ENCODE measurements at regions not wholly inside any gene's neighbourhood (a gene's known extent, or its start where the extent isn't known, plus 50 kb on each side); places are given as distances from the start of the nearest gene placed in this dataset.

- Histone ChIP-seq H4K5ac (ENCODE audit: insufficient read length, low read depth, low read length) (no peak overlapping the region), H3K4me1 (ENCODE audit: insufficient read depth, low read length) (no peaks in the 10 kb centered on the region; the same call in 1 of the 2 replicates), H3K23me2 (ENCODE audit: insufficient read length, low read depth, low read length, poor library complexity, severe bottlenecking) (no peaks in the 10 kb centered on the region), H3K18ac (ENCODE audit: insufficient read length, low read depth, low read length) (no peak overlapping the region), H3K23ac (ENCODE audit: insufficient read length, low read depth, low read length) (no peak overlapping the region), H3T11ph (ENCODE audit: low read length) (no peak overlapping the region), H2BK20ac (ENCODE audit: low read depth, low read length, poor library complexity, severe bottlenecking) (no peak overlapping the region), H3K79me1 (ENCODE audit: insufficient read depth, low read depth, low read length, poor library complexity, severe bottlenecking) (no peaks in the 10 kb centered on the region), H3K14ac (ENCODE audit: insufficient read depth, low read length) (no peak overlapping the region), H3K9me3 (ENCODE audit: control insufficient read depth, low read depth, low read length) (no peaks in the 10 kb centered on the region), H4K20me1 (ENCODE audit: control insufficient read depth, insufficient read depth, insufficient read length) (no peaks in the 10 kb centered on the region), H2BK12ac (ENCODE audit: insufficient read length, low read depth, low read length) (no peak overlapping the region), H3K9ac (ENCODE audit: extremely low read depth, insufficient read length, low read length) (no peak overlapping the region), H3K56ac (ENCODE audit: insufficient read length, low read depth, low read length) (no peak overlapping the region), H2AK5ac (ENCODE audit: insufficient read length, low read length) (no peak overlapping the region), H4K8ac (replicated peaks; ENCODE audit: insufficient read length, low read depth, low read length) (no peak overlapping the region), H3K4ac (ENCODE audit: low read depth, low read length) (no peak overlapping the region), H2BK120ac (ENCODE audit: low read depth, low read length, poor library complexity, severe bottlenecking) (no peak overlapping the region), H2BK5ac (ENCODE audit: insufficient read length, low read length) (no peak overlapping the region), H3K4me2 (ENCODE audit: insufficient read depth, insufficient read length, low read length) (no peak overlapping the region), H2BK15ac (ENCODE audit: low read depth, low read length) (no peak overlapping the region), H3K27ac (ENCODE audit: insufficient read length, low read depth, low read length) (no peak overlapping the region), H4K91ac (ENCODE audit: insufficient read length, low read depth, low read length) (no peak overlapping the region), H3K27me3 (ENCODE audit: insufficient read depth, low read length) (no peaks in the 10 kb centered on the region), H2AFZ (ENCODE audit: low read length) (no peak overlapping the region), H3K79me2 (ENCODE audit: insufficient read depth, low read length) (no peaks in the 10 kb centered on the region)
- H3K4me1 Mint-ChIP-seq: peaks cover 12 to 18% of the 10 kb centered on the region in 2 experiments
- no peak overlapping the region for H3K27ac Mint-ChIP-seq
- H3K27me3 Mint-ChIP-seq (ENCODE audit: low read depth): no peaks in the 10 kb centered on the region
- H3K36me3 Mint-ChIP-seq (ENCODE audit: insufficient read depth in 1 of 3, low read depth in 3 of 3): no peaks in the 10 kb centered on the region; a peak in 1 of 7 replicates
- no peaks in the 10 kb centered on the region; a peak in 1 of 5 replicates for H3K9me3 Mint-ChIP-seq
- no peak for DNase-seq
- TF ChIP-seq CTCF (conservative IDR thresholded peaks at IDR 0.05): no peak
- H3K4me3 Mint-ChIP-seq: no peak overlapping the region
- no CpG with 5 or more reads among the region's 3 CpGs for WGBS (ENCODE audit: extremely low coverage, insufficient read length, low lambda C conversion rate)
Measured at GRCh38 chr2:226584518-226585055, 215.0 kb downstream of the IRS1 start.

Data from H9 (cell line).